Endothelial cell of umbilical vein (primary cell): ENCODE measurements at regions not wholly inside any gene's neighbourhood (a gene's known extent, or its start where the extent isn't known, plus 50 kb on each side); places are given as distances from the start of the nearest gene placed in this dataset.

Experiments
- BruUV-seq: library from RNA; stranded (reverse); fragments of 400-500 nt; replicated peaks from 2 replicates; lab custom pipeline; 2021; lab: Mats Ljungman, UMichigan
- CTCF ChIA-PET: fragments of 300-600, 350-600 bp; sonication (Branson Sonifier 250); formaldehyde crosslinking; loops from one replicate; lab custom pipeline; 2021; ENCODE audit warnings: antibody characterized with exemption, inconsistent platforms; lab: Charles Lee
- POLR2A ChIA-PET: fragments of 300-600, 350-600 bp; sonication (Branson Sonifier 250); formaldehyde crosslinking; loops from one replicate; lab custom pipeline; 2021; ENCODE audit warnings: antibody characterized with exemption, inconsistent platforms; lab: Charles Lee
- DNase-seq: peaks from one replicate; pipeline ENCODE4 v3.0.0-alpha.2; 2011; ENCODE audit warnings: low read depth, low spot score
- FAIRE-seq: peaks from 2 replicates; lab custom pipeline; 2011; peaks lifted over from hg19 to GRCh38; lab: Jason Lieb, UNC
- H2AFZ ChIP-seq: 2 replicates; pipeline ENCODE4 v1.6.0; 2012; ENCODE audit warnings: low read depth, low read length, control low read depth, inconsistent platforms
- H3K27ac ChIP-seq: 2 replicates; pipeline ENCODE4 v1.5.1; 2011; ENCODE audit warnings: low read depth, mild to moderate bottlenecking, control low read depth, low read length, moderate library complexity; ENCODE audit not compliant: insufficient read depth
- H3K27me3 ChIP-seq, 2 experiments: 2 replicates each; pipeline versions ENCODE4 v1.6.0 to v1.6.1; 2011; ENCODE audit warnings: low read length in 2 of 2, mixed read lengths in 1 of 2; ENCODE audit not compliant: control insufficient read depth in 2 of 2, insufficient read depth in 2 of 2
- H3K36me3 ChIP-seq, 2 experiments: 2 replicates in 1 of 2; 3 replicates in 1 of 2; pipeline ENCODE4 v1.5.1; 2011; ENCODE audit warnings: low read length in 2 of 2, mild to moderate bottlenecking in 1 of 2, moderate library complexity in 1 of 2; ENCODE audit not compliant: control insufficient read depth in 2 of 2, insufficient read depth in 2 of 2; ENCODE audit errors: extremely low read depth in 1 of 2
- H3K4me1 ChIP-seq: 3 replicates; pipeline ENCODE4 v1.5.1; 2011; ENCODE audit warnings: mild to moderate bottlenecking, low read length; ENCODE audit not compliant: control insufficient read depth, insufficient read depth; ENCODE audit errors: extremely low read depth
- H3K4me2 ChIP-seq: 2 replicates; pipeline ENCODE4 v1.6.1; 2011; ENCODE audit warnings: low read length, control low read depth, mixed read lengths; ENCODE audit not compliant: insufficient read depth
- H3K4me3 ChIP-seq, 3 experiments: fragments of 200-600 bp in 1 of 3; sonication (generic), shearing (Covaris generic) in 1 of 3; replicated peaks in 1 of 3; 2 replicates each; pipeline ENCODE4 v1.5.1; 2011 to 2016; ENCODE audit warnings: control low read depth in 3 of 3, low read length in 3 of 3, mild to moderate bottlenecking in 2 of 3, inconsistent platforms in 1 of 3, low read depth in 1 of 3, moderate library complexity in 1 of 3; ENCODE audit not compliant: insufficient read depth in 1 of 3
- H3K79me2 ChIP-seq: 2 replicates; pipeline ENCODE4 v1.6.0; 2012; ENCODE audit warnings: low read length, inconsistent platforms; ENCODE audit not compliant: control insufficient read depth, insufficient read depth
- H3K9ac ChIP-seq: replicated peaks from 2 replicates; pipeline ENCODE3; 2011; ENCODE audit warnings: low read length, control low read depth; ENCODE audit not compliant: insufficient read depth; ENCODE audit errors: extremely low read depth
- H3K9me1 ChIP-seq: replicated peaks from 3 replicates; pipeline ENCODE4 v1.6.0; 2011; ENCODE audit warnings: mild to moderate bottlenecking, low read length; ENCODE audit not compliant: control insufficient read depth, insufficient read depth; ENCODE audit errors: extremely low read depth
- H3K9me3 ChIP-seq: replicated peaks from 2 replicates; pipeline ENCODE4 v1.5.1; 2012; ENCODE audit warnings: low read length, inconsistent platforms; ENCODE audit not compliant: control insufficient read depth, insufficient read depth
- H4K20me1 ChIP-seq: replicated peaks from 2 replicates; pipeline ENCODE3; 2011; ENCODE audit warnings: mild to moderate bottlenecking, low read length; ENCODE audit not compliant: control insufficient read depth, insufficient read depth; ENCODE audit errors: extremely low read depth
- CTCF ChIP-seq, 2 donors: IDR thresholded peaks; 1 replicate in 1 of 2; 2 replicates in 1 of 2; pipeline ENCODE4 v1.5.1; 2011; ENCODE audit warnings: low read length in 2 of 2, mild to moderate bottlenecking in 2 of 2, moderate library complexity in 2 of 2, control low read depth in 1 of 2, inconsistent platforms in 1 of 2, low read depth in 1 of 2; ENCODE audit not compliant: insufficient read depth in 1 of 2; ENCODE audit errors: extremely low read depth in 1 of 2
- EZH2 ChIP-seq: IDR thresholded peaks from 2 replicates; pipeline ENCODE4 v1.6.1; 2012; ENCODE audit warnings: borderline replicate concordance, low read depth, mild to moderate bottlenecking, moderate library complexity, low read length, inconsistent platforms; ENCODE audit not compliant: severe bottlenecking
- FOS ChIP-seq: IDR thresholded peaks from 2 replicates; pipeline ENCODE4 v1.6.1; 2011; ENCODE audit warnings: mild to moderate bottlenecking, low read length, moderate library complexity, borderline replicate concordance; ENCODE audit not compliant: insufficient read depth
- GATA2 ChIP-seq: IDR thresholded peaks from 2 replicates; pipeline ENCODE4 v1.7.0; 2011; ENCODE audit warnings: low read depth, mild to moderate bottlenecking, moderate library complexity, mixed read lengths, low read length; ENCODE audit not compliant: insufficient read length, insufficient read depth
- JUN ChIP-seq: IDR thresholded peaks from 2 replicates; pipeline ENCODE4 v1.6.1; 2011; ENCODE audit warnings: borderline replicate concordance, low read depth; ENCODE audit not compliant: insufficient read length, insufficient read depth
- MAX ChIP-seq: IDR thresholded peaks from 2 replicates; pipeline ENCODE4 v1.6.1; 2011; ENCODE audit not compliant: insufficient read depth, insufficient read length
- MYC ChIP-seq: IDR thresholded peaks from one replicate; pipeline ENCODE4 v1.6.1; 2011; ENCODE audit warnings: mild to moderate bottlenecking, low read depth, low read length
- POLR2A ChIP-seq: IDR thresholded peaks from 2 replicates; pipeline ENCODE4 v1.6.1; 2012; ENCODE audit warnings: low read depth, mild to moderate bottlenecking, control low read depth, low read length
- POLR2AphosphoS5 ChIP-seq: IDR thresholded peaks from 2 replicates; pipeline ENCODE4 v1.6.1; 2012; ENCODE audit warnings: low read depth, mild to moderate bottlenecking, control low read depth, low read length, moderate library complexity; ENCODE audit not compliant: insufficient read depth
- dilution Hi-C: fragments of 300-500 bp; cut with MboI; formaldehyde crosslinking; loops from one replicate; pipeline ENCODE4 v1.15.0; 2019; ENCODE audit warnings: low sequenced_read_pairs; ENCODE audit not compliant: extremely low pct_ligation_motif_present
- intact Hi-C: fragments of 100-400 bp; cut with micrococcal nuclease; formaldehyde crosslinking; loops from one replicate; pipeline ENCODE4 v1.10.0; 2022

- DNase-seq (no peak), FAIRE-seq (no peak)
- H3K27me3 ChIP-seq = no peaks in the 10 kb centered on the region
- H4K20me1 ChIP-seq = no peaks in the 10 kb centered on the region
- H3K79me2 ChIP-seq = no peaks in the 10 kb centered on the region
- no peak overlapping the region for H3K27ac ChIP-seq
- intact Hi-C loops (no loop called here), dilution Hi-C loops (no loop called here)
- H3K9me1 ChIP-seq = no peaks in the 10 kb centered on the region
- TF ChIP-seq MAX (no peak), GATA2 (no peak), FOS (no peak), POLR2A (no peak), MYC (no peak), JUN (no peak), EZH2 (no peak), POLR2AphosphoS5 (no peak), CTCF (IDR thresholded peaks at IDR 0.05; ENCODE audit: extremely low read depth in 1 of 2, insufficient read depth in 1 of 2, low read depth in 1 of 2, low read length in 2 of 2) (no peak)
- no peak overlapping the region for H3K4me3 ChIP-seq
- CTCF ChIA-PET = no interaction called here
- POLR2A ChIA-PET = no interaction called here
- H3K36me3 ChIP-seq = no peaks in the 10 kb centered on the region
- H3K9me3 ChIP-seq = no peaks in the 10 kb centered on the region
- no peaks in the 10 kb centered on the region for H3K4me1 ChIP-seq
- BruUV-seq = no TSS peak
- H2AFZ ChIP-seq = no peak overlapping the region
- no peak overlapping the region for H3K9ac ChIP-seq
- H3K4me2 ChIP-seq = no peak overlapping the region
These were observed 261.7 kb downstream of the NPHP4 start for GRCh38 chr1:5730272-5731109.
